HCT116 (cell line): ENCODE measurements at regions not wholly inside any gene's neighbourhood (a gene's known extent, or its start where the extent isn't known, plus 50 kb on each side); places are given as distances from the start of the nearest gene placed in this dataset.
"Not testable (repeated sequence)": the region's sequence is repeated elsewhere in the genome, so short reads cannot be mapped to it uniquely, and the experiment has no call there.

Experiments
- ATAC-seq: fragments of 200-7000 bp; cut with Tn5 transposase; 2 replicates; pipeline ENCODE4 v1.9.1; 2020; ENCODE audit warnings: mild to moderate bottlenecking, moderate library complexity
- BruUV-seq: library from RNA; stranded (reverse); fragments of 400-500 nt; replicated peaks from 2 replicates; lab custom pipeline; 2021; lab: Mats Ljungman, UMichigan
- CTCF ChIA-PET: fragments of 300-600 bp; sonication (Branson Sonifier 250); formaldehyde crosslinking; loops from one replicate; lab custom pipeline; 2021; ENCODE audit warnings: antibody characterized with exemption; lab: Charles Lee
- POLR2A ChIA-PET: fragments of 300-600, 350-600 bp; sonication (Branson Sonifier 250); formaldehyde crosslinking; loops from one replicate; lab custom pipeline; 2021; ENCODE audit warnings: antibody characterized with exemption; lab: Charles Lee
- RAD21 ChIA-PET, 2 experiments: fragments of 300-600 bp; sonication (Branson Sonifier 250); formaldehyde crosslinking; loops; one replicate each; lab custom pipeline; 2023; ENCODE audit warnings: low total read pairs in 2 of 2; ENCODE audit not compliant: uncharacterized antibody in 2 of 2, unreplicated experiment in 2 of 2, low non-redundant PET in 1 of 2; lab: Charles Lee
- DNase-seq: peaks from one replicate; pipeline ENCODE4 v3.0.0-alpha.2; 2010; ENCODE audit warnings: low read depth, low spot score
- H2AFZ ChIP-seq: fragments of 200-600 bp; shearing (Covaris generic), sonication (generic); 2 replicates; pipeline ENCODE4 v1.6.1; 2017; ENCODE audit warnings: low read depth, mixed run types, mixed read lengths, antibody characterized with exemption, low read length; ENCODE audit not compliant: poor library complexity, severe bottlenecking
- H3K27ac ChIP-seq: 2 replicates; pipeline ENCODE4 v1.5.1; 2012; ENCODE audit warnings: low read depth, low read length
- H3K27me3 ChIP-seq: fragments of 200-600 bp; sonication (generic); 2 replicates; pipeline ENCODE4 v1.6.1; 2016; ENCODE audit warnings: mixed run types, low read length, mixed read lengths; ENCODE audit not compliant: insufficient read depth
- H3K36me3 ChIP-seq, 2 experiments: fragments of 200-500 bp in 1 of 2; fragments of 200-600 bp in 1 of 2; sonication (Bioruptor generic) in 1 of 2; sonication (generic) in 1 of 2; 2 replicates each; pipeline versions ENCODE4 v1.5.1 to v1.6.1; 2014 to 2016; ENCODE audit warnings: low read length in 2 of 2, inconsistent platforms in 1 of 2, mixed read lengths in 1 of 2, mixed run types in 1 of 2; ENCODE audit not compliant: insufficient read depth in 2 of 2, control insufficient read depth in 1 of 2
- H3K4me1 ChIP-seq, 2 experiments: fragments of 200-600 bp in 1 of 2; sonication (generic) in 1 of 2; 2 replicates each; pipeline versions ENCODE4 v1.5.1 to v1.6.1; 2012 to 2017; ENCODE audit warnings: low read length in 2 of 2, inconsistent platforms in 1 of 2, mild to moderate bottlenecking in 1 of 2, mixed read lengths in 1 of 2, mixed run types in 1 of 2, moderate library complexity in 1 of 2; ENCODE audit not compliant: insufficient read depth in 2 of 2, control insufficient read depth in 1 of 2
- H3K4me2 ChIP-seq: fragments of 200-600 bp; sonication (generic); 2 replicates; pipeline ENCODE4 v1.6.1; 2017; ENCODE audit warnings: mixed run types, low read length, mixed read lengths
- H3K4me3 ChIP-seq, 2 experiments: fragments of 200-600 bp in 1 of 2; sonication (generic) in 1 of 2; replicated peaks in 1 of 2; 2 replicates each; pipeline ENCODE4 v1.5.1; 2011 to 2016; ENCODE audit warnings: low read length in 2 of 2, control low read depth in 1 of 2, low read depth in 1 of 2, mild to moderate bottlenecking in 1 of 2, mixed read lengths in 1 of 2, mixed run types in 1 of 2
- H3K79me2 ChIP-seq: fragments of 200-600 bp; sonication (generic); 2 replicates; pipeline ENCODE4 v1.6.1; 2017; ENCODE audit warnings: mild to moderate bottlenecking, mixed run types, low read length, moderate library complexity, mixed read lengths; ENCODE audit not compliant: insufficient read depth
- H3K9ac ChIP-seq: fragments of 200-600 bp; sonication (generic); 2 replicates; pipeline ENCODE4 v1.6.1; 2016; ENCODE audit warnings: low read length, mixed read lengths
- H3K9me2 ChIP-seq: fragments of 200-600 bp; sonication (generic), shearing (Covaris generic); 2 replicates; pipeline ENCODE4 v1.6.1; 2017; ENCODE audit warnings: mixed run types, mild to moderate bottlenecking, moderate library complexity; ENCODE audit not compliant: insufficient read depth
- H3K9me3 ChIP-seq, 2 experiments: fragments of 200-500 bp in 1 of 2; fragments of 200-600 bp in 1 of 2; sonication (Bioruptor generic) in 1 of 2; sonication (generic) in 1 of 2; 2 replicates each; pipeline ENCODE4 v1.6.1; 2014 to 2017; ENCODE audit warnings: low read length in 2 of 2, mixed read lengths in 2 of 2, inconsistent platforms in 1 of 2, low read depth in 1 of 2, mild to moderate bottlenecking in 1 of 2, mixed run types in 1 of 2, moderate library complexity in 1 of 2; ENCODE audit not compliant: control insufficient read depth in 1 of 2, insufficient read depth in 1 of 2
- H4K20me1 ChIP-seq: fragments of 200-600 bp; sonication (generic), shearing (Covaris generic); 2 replicates; pipeline ENCODE4 v1.6.1; 2017; ENCODE audit warnings: mixed run types, mild to moderate bottlenecking, moderate library complexity; ENCODE audit not compliant: insufficient read depth
- MAX ChIP-seq: IDR thresholded peaks from 2 replicates; pipeline ENCODE4 v1.6.1; 2012
- intact Hi-C: fragments of 100-400 bp; cut with micrococcal nuclease; formaldehyde crosslinking; loops from 2 replicates; pipeline ENCODE4 v1.10.0; 2022

GRCh38 chrX:51001733-51002632, 91.4 kb downstream of the BMP15 start:
- intact Hi-C loops, POLR2A ChIA-PET, H3K9ac ChIP-seq, ATAC-seq, H3K27me3 ChIP-seq, H4K20me1 ChIP-seq, RAD21 ChIA-PET, H3K9me2 ChIP-seq, H3K79me2 ChIP-seq, H3K4me3 ChIP-seq, H3K36me3 ChIP-seq, BruUV-seq, H3K4me1 ChIP-seq, CTCF ChIA-PET, H3K9me3 ChIP-seq, H2AFZ ChIP-seq, H3K27ac ChIP-seq, DNase-seq, H3K4me2 ChIP-seq: not testable (repeated sequence)

DNA sequence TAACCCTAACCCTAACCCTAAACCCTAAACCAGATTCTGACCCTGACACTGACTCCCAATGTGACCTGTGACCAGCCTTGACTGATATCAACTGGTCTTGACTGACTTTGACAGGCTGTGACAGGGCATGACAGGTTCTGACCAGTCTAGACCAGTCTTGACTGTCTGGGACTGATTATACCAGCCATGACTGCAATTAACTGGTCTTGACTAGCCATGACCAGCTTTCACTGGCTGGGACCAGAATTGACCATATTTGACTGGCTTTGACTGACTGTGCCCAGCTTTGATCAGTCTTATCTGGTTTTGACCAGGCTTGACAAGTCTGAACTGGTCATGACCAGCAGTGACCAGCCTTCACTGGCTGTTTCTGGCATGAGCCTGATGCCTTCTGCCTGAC, 95.5 kb downstream of the BMP15 start:
- Histone ChIP-seq H3K27me3 (no peaks in the 10 kb centered on the region), H3K36me3 (no peaks in the 10 kb centered on the region), H2AFZ (no peak overlapping the region), H3K4me2 (no peak overlapping the region), H3K79me2 (no peaks in the 10 kb centered on the region), H3K27ac (no peak overlapping the region), H3K4me1 (no peaks in the 10 kb centered on the region), H3K9me2 (no peaks in the 10 kb centered on the region), H3K4me3 (no peak overlapping the region), H4K20me1 (no peaks in the 10 kb centered on the region), H3K9me3 (no peaks in the 10 kb centered on the region), H3K9ac (no peak overlapping the region)
- no TSS peak for BruUV-seq
- intact Hi-C loops, result no loop called here
- ATAC-seq (no peak), DNase-seq (no peak)
- ChIA-PET RAD21 (no interaction called here), CTCF (no interaction called here), POLR2A (no interaction called here)
- no peak for TF ChIP-seq MAX
